ENCODE measurements at regions not wholly inside any gene's neighbourhood (a gene's known extent, or its start where the extent isn't known, plus 50 kb on each side); places are given as distances from the start of the nearest gene placed in this dataset.

DNA sequence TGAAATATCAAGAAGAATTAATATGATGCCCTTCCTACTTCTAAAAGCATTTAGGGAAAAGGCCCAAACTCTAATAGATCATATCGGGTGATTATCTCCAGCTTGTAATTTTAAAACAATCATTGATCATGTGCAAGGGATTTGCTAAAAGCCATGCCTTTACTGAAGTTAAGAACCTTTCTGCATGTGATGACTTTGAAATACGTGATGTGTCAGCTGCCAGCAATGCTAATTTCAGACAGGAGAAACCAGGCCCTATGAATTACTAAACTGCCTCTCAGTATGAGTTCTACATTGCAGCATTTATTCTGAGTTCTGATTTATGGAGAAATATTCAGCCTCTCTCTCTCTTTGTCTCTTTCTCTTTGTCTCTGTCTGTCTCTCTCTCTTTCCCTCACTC, 203.6 kb upstream of the AKR1E2 start:
- CTCF ChIA-PET = no interaction called here
- H3K4me3 ChIP-seq (ENCODE audit: low read depth, low read length) = no peak overlapping the region
- H3K27ac ChIP-seq (ENCODE audit: extremely low read depth, low read depth, low read length) = no peak overlapping the region
- no peaks in the 10 kb centered on the region for H3K4me1 ChIP-seq (ENCODE audit: control insufficient read depth, insufficient read depth, low read length)
- no peaks in the 10 kb centered on the region for H3K9me3 ChIP-seq (ENCODE audit: control insufficient read depth, insufficient read depth, low read depth, low read length)
- POLR2A ChIA-PET = no interaction called here
- TF ChIP-seq ZNF785 (tag by site-specific recombination; IDR thresholded peaks at IDR 0.05) (no peak), ZNF426 (tag by site-specific recombination; IDR thresholded peaks at IDR 0.05) (no peak), ZNF830 (tag by site-specific recombination; IDR thresholded peaks at IDR 0.05; ENCODE audit: low read depth) (no peak)
- H3K36me3 ChIP-seq (ENCODE audit: control insufficient read depth in 2 of 2, insufficient read depth in 1 of 2, low read length in 2 of 2) = no peaks in the 10 kb centered on the region

DNA sequence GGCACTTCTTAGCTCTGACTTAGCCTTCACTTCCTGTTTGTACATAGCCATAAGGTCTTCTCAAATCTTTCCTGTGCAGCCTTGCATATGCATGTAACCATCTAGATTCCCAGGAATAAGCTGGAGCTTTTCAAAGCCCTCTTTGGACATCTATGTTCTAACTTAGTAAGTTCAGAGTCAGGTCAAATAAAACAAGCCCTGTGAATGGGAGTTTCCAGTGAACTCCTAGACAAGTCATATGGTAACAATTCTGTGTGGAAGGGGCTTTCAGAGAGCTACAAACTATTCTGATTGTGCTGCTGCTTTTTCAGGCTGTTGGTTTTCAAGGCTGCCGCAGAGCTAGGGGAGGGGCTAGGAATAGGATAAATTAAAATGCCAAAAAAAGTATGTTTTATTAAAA, 208.4 kb upstream of the AKR1E2 start:
- Histone ChIP-seq H3K9me3 (ENCODE audit: control insufficient read depth, insufficient read depth, low read depth, low read length) (no peaks in the 10 kb centered on the region; the same call in 1 of the 2 replicates), H3K36me3 (ENCODE audit: control insufficient read depth in 2 of 2, insufficient read depth in 1 of 2, low read length in 2 of 2) (no peaks in the 10 kb centered on the region), H3K4me3 (ENCODE audit: low read depth, low read length) (no peak overlapping the region), H3K4me1 (ENCODE audit: control insufficient read depth, insufficient read depth, low read length) (no peaks in the 10 kb centered on the region), H3K27ac (ENCODE audit: extremely low read depth, low read depth, low read length) (no peak overlapping the region)
- ChIA-PET POLR2A (no interaction called here), CTCF (interaction anchor here (1.3 kb wide), 1 partner anchor 11 kb away, joined by 4 read pairs; no protein-coding TSS in a partner anchor)
- TF ChIP-seq SALL2 (tag by site-specific recombination; IDR thresholded peaks at IDR 0.05; ENCODE audit: borderline replicate concordance) (no peak), ZNF266 (tag by site-specific recombination; IDR thresholded peaks at IDR 0.05; ENCODE audit: low read depth) (no peak), ZNF791 (tag by site-specific recombination; IDR thresholded peaks at IDR 0.05) (no peak), OVOL3 (tag by site-specific recombination; IDR thresholded peaks at IDR 0.05) (no peak), IKZF3 (tag by site-specific recombination; IDR thresholded peaks at IDR 0.05) (no peak), SCRT1 (tag by site-specific recombination; IDR thresholded peaks at IDR 0.05; ENCODE audit: borderline replicate concordance) (no peak), ZNF707 (tag by site-specific recombination; IDR thresholded peaks at IDR 0.05) (no peak), ZNF624 (tag by site-specific recombination; IDR thresholded peaks at IDR 0.05) (no peak), ZFP37 (tag by site-specific recombination; IDR thresholded peaks at IDR 0.05) (no peak), KLF8 (tag by site-specific recombination; IDR thresholded peaks at IDR 0.05) (no peak), ZNF302 (tag by site-specific recombination; IDR thresholded peaks at IDR 0.05; ENCODE audit: low read depth) (no peak), ZNF747 (tag by site-specific recombination; IDR thresholded peaks at IDR 0.05) (no peak), ZNF157 (tag by site-specific recombination; IDR thresholded peaks at IDR 0.05) (no peak)
- TF ChIP-seq, protein P1, sequence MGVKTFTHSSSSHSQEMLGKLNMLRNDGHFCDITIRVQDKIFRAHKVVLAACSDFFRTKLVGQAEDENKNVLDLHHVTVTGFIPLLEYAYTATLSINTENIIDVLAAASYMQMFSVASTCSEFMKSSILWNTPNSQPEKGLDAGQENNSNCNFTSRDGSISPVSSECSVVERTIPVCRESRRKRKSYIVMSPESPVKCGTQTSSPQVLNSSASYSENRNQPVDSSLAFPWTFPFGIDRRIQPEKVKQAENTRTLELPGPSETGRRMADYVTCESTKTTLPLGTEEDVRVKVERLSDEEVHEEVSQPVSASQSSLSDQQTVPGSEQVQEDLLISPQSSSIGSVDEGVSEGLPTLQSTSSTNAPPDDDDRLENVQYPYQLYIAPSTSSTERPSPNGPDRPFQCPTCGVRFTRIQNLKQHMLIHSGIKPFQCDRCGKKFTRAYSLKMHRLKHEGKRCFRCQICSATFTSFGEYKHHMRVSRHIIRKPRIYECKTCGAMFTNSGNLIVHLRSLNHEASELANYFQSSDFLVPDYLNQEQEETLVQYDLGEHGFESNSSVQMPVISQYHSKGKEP (tag by site-specific recombination; IDR thresholded peaks at IDR 0.05) = no peak
- TF ChIP-seq, protein P2, sequence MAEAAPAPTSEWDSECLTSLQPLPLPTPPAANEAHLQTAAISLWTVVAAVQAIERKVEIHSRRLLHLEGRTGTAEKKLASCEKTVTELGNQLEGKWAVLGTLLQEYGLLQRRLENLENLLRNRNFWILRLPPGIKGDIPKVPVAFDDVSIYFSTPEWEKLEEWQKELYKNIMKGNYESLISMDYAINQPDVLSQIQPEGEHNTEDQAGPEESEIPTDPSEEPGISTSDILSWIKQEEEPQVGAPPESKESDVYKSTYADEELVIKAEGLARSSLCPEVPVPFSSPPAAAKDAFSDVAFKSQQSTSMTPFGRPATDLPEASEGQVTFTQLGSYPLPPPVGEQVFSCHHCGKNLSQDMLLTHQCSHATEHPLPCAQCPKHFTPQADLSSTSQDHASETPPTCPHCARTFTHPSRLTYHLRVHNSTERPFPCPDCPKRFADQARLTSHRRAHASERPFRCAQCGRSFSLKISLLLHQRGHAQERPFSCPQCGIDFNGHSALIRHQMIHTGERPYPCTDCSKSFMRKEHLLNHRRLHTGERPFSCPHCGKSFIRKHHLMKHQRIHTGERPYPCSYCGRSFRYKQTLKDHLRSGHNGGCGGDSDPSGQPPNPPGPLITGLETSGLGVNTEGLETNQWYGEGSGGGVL (tag by site-specific recombination; IDR thresholded peaks at IDR 0.05) = no peak
- TF ChIP-seq, protein P3, sequence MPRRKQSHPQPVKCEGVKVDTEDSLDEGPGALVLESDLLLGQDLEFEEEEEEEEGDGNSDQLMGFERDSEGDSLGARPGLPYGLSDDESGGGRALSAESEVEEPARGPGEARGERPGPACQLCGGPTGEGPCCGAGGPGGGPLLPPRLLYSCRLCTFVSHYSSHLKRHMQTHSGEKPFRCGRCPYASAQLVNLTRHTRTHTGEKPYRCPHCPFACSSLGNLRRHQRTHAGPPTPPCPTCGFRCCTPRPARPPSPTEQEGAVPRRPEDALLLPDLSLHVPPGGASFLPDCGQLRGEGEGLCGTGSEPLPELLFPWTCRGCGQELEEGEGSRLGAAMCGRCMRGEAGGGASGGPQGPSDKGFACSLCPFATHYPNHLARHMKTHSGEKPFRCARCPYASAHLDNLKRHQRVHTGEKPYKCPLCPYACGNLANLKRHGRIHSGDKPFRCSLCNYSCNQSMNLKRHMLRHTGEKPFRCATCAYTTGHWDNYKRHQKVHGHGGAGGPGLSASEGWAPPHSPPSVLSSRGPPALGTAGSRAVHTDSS (tag by site-specific recombination; IDR thresholded peaks at IDR 0.05) = no peak
- TF ChIP-seq, protein P4, sequence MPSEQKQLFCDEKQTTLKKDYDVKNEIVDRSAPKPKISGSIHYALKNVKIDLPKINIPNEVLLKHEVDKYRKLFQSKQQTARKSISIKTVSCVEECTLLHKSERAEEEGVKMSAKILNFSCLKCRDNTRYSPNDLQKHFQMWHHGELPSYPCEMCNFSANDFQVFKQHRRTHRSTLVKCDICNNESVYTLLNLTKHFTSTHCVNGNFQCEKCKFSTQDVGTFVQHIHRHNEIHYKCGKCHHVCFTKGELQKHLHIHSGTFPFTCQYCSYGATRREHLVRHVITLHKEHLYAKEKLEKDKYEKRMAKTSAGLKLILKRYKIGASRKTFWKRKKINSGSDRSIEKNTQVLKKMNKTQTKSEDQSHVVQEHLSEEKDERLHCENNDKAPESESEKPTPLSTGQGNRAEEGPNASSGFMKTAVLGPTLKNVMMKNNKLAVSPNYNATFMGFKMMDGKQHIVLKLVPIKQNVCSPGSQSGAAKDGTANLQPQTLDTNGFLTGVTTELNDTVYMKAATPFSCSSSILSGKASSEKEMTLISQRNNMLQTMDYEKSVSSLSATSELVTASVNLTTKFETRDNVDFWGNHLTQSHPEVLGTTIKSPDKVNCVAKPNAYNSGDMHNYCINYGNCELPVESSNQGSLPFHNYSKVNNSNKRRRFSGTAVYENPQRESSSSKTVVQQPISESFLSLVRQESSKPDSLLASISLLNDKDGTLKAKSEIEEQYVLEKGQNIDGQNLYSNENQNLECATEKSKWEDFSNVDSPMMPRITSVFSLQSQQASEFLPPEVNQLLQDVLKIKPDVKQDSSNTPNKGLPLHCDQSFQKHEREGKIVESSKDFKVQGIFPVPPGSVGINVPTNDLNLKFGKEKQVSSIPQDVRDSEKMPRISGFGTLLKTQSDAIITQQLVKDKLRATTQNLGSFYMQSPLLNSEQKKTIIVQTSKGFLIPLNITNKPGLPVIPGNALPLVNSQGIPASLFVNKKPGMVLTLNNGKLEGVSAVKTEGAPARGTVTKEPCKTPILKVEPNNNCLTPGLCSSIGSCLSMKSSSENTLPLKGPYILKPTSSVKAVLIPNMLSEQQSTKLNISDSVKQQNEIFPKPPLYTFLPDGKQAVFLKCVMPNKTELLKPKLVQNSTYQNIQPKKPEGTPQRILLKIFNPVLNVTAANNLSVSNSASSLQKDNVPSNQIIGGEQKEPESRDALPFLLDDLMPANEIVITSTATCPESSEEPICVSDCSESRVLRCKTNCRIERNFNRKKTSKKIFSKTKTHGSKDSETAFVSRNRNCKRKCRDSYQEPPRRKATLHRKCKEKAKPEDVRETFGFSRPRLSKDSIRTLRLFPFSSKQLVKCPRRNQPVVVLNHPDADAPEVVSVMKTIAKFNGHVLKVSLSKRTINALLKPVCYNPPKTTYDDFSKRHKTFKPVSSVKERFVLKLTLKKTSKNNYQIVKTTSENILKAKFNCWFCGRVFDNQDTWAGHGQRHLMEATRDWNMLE (tag by site-specific recombination; conservative IDR thresholded peaks at IDR 0.05; ENCODE audit: low read depth) = no peak
- TF ChIP-seq, protein P5, sequence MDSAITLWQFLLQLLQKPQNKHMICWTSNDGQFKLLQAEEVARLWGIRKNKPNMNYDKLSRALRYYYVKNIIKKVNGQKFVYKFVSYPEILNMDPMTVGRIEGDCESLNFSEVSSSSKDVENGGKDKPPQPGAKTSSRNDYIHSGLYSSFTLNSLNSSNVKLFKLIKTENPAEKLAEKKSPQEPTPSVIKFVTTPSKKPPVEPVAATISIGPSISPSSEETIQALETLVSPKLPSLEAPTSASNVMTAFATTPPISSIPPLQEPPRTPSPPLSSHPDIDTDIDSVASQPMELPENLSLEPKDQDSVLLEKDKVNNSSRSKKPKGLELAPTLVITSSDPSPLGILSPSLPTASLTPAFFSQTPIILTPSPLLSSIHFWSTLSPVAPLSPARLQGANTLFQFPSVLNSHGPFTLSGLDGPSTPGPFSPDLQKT (IDR thresholded peaks at IDR 0.05; ENCODE audit: borderline replicate concordance, low read depth, low read length) = no peak
